ENCODE measurements at regions not wholly inside any gene's neighbourhood (a gene's known extent, or its start where the extent isn't known, plus 50 kb on each side); places are given as distances from the start of the nearest gene placed in this dataset.

DNA sequence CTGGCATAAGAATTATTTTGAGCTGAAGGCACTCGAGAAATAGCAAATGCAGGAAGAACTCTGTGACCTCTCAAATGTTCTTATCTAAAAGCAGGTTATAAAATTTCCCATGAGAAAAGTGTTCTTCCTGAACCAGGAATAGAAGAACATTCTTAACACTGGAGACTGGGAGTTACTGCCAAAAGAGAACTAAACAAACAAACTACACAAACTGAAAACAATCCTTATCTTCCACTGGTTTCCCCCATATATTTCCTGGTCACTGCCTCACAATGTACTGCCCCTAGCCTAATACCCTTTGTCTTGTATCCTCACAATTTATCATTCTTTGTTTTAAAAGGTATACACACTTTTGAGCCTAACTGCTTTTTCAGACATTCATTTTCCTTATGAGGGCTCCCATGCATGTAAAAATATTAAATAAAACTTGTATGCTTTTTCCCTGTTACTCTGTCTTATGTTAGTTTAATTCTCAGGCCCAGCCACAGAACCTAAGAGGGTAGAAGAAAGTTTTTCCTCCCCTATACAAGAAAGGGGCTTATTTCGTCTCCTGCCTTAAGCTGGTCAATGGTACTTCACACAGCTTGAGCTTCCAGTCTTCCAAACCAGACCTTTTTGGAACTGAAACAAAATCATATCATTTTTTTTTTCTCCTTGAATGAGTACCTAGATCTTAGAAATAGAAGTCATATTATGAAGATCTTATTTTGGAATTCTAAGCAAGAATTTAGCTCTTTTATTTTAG is 110.6 kb downstream of the MSTN start:
- ChIA-PET POLR2A (no interaction called here), CTCF (no interaction called here)
- ATAC-seq (no peak), DNase-seq (no peak)
- Mint-ChIP-seq H3K4me3 (no peak overlapping the region), H3K27me3 (ENCODE audit: low read depth) (no peaks in the 10 kb centered on the region), H3K36me3 (ENCODE audit: low read depth) (no peaks in the 10 kb centered on the region), H3K4me1 (ENCODE audit: low read depth) (no peaks in the 10 kb centered on the region), H3K27ac (no peak overlapping the region), H3K9me3 (ENCODE audit: insufficient read depth) (no peaks in the 10 kb centered on the region)

- Mint-ChIP-seq H3K4me1 (ENCODE audit: low read depth) (no peaks in the 10 kb centered on the region), H3K4me3 (no peak overlapping the region), H3K27ac (no peak overlapping the region), H3K27me3 (ENCODE audit: low read depth) (peaks cover 2% of the 10 kb centered on the region), H3K9me3 (ENCODE audit: insufficient read depth) (peaks cover 17% of the 10 kb centered on the region), H3K36me3 (ENCODE audit: low read depth) (no peaks in the 10 kb centered on the region)
- ATAC-seq: no peak
- DNase-seq: no peak
- POLR2A ChIA-PET: no interaction called here
- CTCF ChIA-PET: no interaction called here
Measured at GRCh38 chr2:189943009-189943408, 119.5 kb downstream of the MSTN start.

- ATAC-seq (no peak), DNase-seq (no peak)
- Mint-ChIP-seq H3K4me3 (no peak overlapping the region), H3K27me3 (ENCODE audit: low read depth) (peaks cover 2% of the 10 kb centered on the region), H3K36me3 (ENCODE audit: low read depth) (no peaks in the 10 kb centered on the region), H3K9me3 (ENCODE audit: insufficient read depth) (peaks cover 17% of the 10 kb centered on the region), H3K27ac (no peak overlapping the region), H3K4me1 (ENCODE audit: low read depth) (no peaks in the 10 kb centered on the region)
- CTCF ChIA-PET: no interaction called here
- POLR2A ChIA-PET: no interaction called here
Measured at GRCh38 chr2:189940913-189941312, 121.6 kb downstream of the MSTN start.

GRCh38 chr2:189937691-189938090 is 124.8 kb downstream of the MSTN start:
- Mint-ChIP-seq H3K27ac (no peak overlapping the region), H3K4me3 (no peak overlapping the region), H3K27me3 (ENCODE audit: low read depth) (no peaks in the 10 kb centered on the region), H3K36me3 (ENCODE audit: low read depth) (no peaks in the 10 kb centered on the region), H3K9me3 (ENCODE audit: insufficient read depth) (peaks cover 10% of the 10 kb centered on the region), H3K4me1 (ENCODE audit: low read depth) (no peaks in the 10 kb centered on the region)
- ChIA-PET CTCF (no interaction called here), POLR2A (no interaction called here)
- no peak for DNase-seq
- no peak for ATAC-seq

DNA sequence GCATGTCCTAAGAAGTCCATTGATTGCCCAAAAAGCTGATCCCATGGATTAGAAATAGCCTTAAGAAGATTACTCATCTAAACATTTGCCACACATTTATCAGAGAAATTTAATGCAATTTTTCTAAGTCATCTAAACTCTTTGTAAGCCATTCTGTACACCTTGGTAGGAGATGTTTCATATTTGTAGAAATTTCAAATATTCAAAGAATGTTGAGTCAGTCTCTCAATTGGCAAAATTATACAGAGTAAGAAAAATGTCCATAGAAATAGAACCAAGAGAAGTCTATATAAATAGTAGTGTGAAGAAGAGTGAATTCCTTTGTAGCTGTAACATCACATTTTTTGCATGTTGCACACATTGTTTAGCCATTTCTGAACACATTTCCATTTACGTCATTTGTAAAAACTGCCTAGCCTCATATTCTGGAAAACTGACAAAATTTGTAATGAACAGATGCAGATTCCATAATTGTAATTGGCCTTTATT is 128.6 kb downstream of the MSTN start:
- no peaks in the 10 kb centered on the region for H3K9me3 Mint-ChIP-seq (ENCODE audit: insufficient read depth)
- DNase-seq (no peak), ATAC-seq (no peak)
- ChIA-PET POLR2A (no interaction called here), CTCF (no interaction called here)
- no peaks in the 10 kb centered on the region for H3K36me3 Mint-ChIP-seq (ENCODE audit: low read depth)
- H3K4me1 Mint-ChIP-seq (ENCODE audit: low read depth): no peaks in the 10 kb centered on the region
- H3K27ac Mint-ChIP-seq: no peak overlapping the region
- H3K4me3 Mint-ChIP-seq: no peak overlapping the region
- H3K27me3 Mint-ChIP-seq (ENCODE audit: low read depth): no peaks in the 10 kb centered on the region

DNA sequence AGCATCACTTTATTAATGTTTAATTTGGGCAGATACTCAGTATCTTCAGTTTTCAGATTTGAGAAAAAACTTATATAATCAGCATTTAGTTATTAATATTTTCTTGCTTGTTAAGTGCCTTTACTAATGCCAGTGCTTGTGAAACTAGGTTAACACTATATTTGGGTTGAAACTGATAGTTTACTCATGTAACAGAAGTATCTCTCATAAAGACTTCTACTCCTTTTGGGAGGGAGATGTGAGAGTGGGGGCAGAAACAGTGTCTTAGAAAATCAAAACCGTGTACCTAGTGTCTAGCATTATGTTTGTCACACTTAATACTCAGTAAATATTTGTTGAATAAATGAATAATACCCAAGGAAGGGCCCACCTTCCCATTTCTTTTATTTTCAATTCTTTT is 129.5 kb downstream of the MSTN start:
- H3K27me3 Mint-ChIP-seq (ENCODE audit: low read depth): no peaks in the 10 kb centered on the region
- no peak for DNase-seq
- no peaks in the 10 kb centered on the region for H3K9me3 Mint-ChIP-seq (ENCODE audit: insufficient read depth)
- H3K36me3 Mint-ChIP-seq (ENCODE audit: low read depth): no peaks in the 10 kb centered on the region
- H3K4me1 Mint-ChIP-seq (ENCODE audit: low read depth): no peaks in the 10 kb centered on the region
- POLR2A ChIA-PET: no interaction called here
- CTCF ChIA-PET: no interaction called here
- no peak overlapping the region for H3K27ac Mint-ChIP-seq
- no peak for ATAC-seq
- no peak overlapping the region for H3K4me3 Mint-ChIP-seq

- POLR2A ChIA-PET: no interaction called here
- ATAC-seq: no peak
- no peaks in the 10 kb centered on the region for H3K4me1 Mint-ChIP-seq (ENCODE audit: low read depth)
- H3K27me3 Mint-ChIP-seq (ENCODE audit: low read depth): no peaks in the 10 kb centered on the region
- no peak overlapping the region for H3K27ac Mint-ChIP-seq
- no peak overlapping the region for H3K4me3 Mint-ChIP-seq
- H3K9me3 Mint-ChIP-seq (ENCODE audit: insufficient read depth): no peaks in the 10 kb centered on the region
- no peak for DNase-seq
- CTCF ChIA-PET: no interaction called here
- H3K36me3 Mint-ChIP-seq (ENCODE audit: low read depth): no peaks in the 10 kb centered on the region
Measured at GRCh38 chr2:189927823-189928222, 134.7 kb downstream of the MSTN start.
